ENCODE measurements at regions not wholly inside any gene's neighbourhood (a gene's known extent, or its start where the extent isn't known, plus 50 kb on each side); places are given as distances from the start of the nearest gene placed in this dataset.

DNA sequence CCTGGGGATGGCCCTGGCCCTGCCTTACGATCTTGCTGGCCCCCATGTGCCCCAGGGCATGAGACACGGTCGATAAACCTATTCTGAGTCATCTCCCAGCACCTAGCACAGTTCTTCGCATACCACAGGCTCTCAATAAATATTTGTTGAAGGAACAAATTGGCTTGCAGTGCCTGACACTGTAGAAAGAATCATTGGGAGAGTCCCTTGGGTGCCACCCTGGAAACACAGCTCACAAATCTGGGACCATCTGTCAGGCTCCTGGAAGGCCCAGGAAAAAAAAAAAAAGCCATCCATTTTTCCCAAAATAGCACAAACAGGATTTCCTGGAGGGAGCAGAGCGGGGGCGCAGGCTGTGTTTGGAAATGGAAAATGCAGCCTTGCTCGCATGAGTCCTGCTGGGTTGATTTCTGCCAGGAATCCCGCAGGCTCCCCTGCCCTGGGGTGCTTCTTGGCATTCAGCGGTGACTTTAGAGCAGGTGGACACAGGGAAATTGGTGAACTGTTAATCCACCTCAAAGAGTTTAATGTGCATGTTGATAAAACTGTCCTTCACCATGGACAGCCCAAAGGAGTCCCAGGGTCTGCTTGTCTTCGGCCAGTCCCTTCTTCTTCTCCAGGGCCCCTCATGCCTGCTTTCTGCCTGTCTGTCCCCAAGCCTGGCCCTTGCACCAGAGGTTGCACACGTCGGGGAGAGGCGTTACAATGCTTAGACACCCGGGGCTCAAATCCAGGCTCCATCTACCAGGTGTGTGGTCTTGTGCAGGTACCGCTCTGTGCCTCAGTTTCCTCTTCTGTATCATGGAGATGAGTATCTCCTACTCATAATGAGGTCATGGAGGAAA is 106.1 kb upstream of the RFLNA start:
- peak; percentile 57 for DNase-seq

DNA sequence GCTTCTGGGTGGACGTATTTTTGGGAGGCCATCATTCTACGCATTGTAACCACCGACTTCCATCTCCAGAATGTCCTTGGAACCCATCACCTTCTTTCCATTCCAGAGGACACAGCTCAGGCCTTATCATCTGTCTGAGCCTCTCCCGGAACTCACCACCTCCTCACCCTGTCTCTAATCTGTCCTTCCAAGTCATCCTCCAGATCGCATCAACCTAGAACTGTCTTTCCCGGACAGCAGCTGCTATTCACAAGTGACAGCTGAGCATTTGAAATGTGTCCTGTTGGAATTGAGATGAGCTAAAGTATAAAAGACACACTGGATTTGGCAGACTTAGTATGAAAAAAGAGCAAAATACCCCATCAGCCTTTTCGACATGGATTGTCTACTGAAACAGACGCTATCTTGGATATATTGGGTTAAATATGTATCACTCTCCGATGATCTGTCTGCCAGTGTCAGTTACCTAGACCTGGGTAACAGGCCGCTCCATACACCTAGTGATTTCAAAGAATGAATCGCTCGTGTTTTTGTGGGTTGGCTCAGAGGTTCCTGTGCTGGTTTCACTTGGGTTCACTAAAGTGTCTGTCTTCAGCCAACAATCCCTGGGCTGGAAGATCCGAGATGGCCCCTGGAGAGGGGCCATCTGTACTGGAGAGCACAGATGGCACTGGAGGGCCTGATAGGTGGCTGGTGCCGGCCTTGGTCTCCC is 104.4 kb upstream of the RFLNA start:
- DNase-seq: no peak

- DNase-seq: peak; percentile 24
Measured at GRCh38 chr12:124191024-124191359, 103.9 kb upstream of the RFLNA start.

GRCh38 chr12:124191966-124192365 is 102.9 kb upstream of the RFLNA start:
- no peak for DNase-seq

- DNase-seq: no peak
Measured at GRCh38 chr12:124194264-124194892, 100.5 kb upstream of the RFLNA start.

- no peak for DNase-seq
Measured at GRCh38 chr12:124194893-124195566, 99.9 kb upstream of the RFLNA start.

DNA sequence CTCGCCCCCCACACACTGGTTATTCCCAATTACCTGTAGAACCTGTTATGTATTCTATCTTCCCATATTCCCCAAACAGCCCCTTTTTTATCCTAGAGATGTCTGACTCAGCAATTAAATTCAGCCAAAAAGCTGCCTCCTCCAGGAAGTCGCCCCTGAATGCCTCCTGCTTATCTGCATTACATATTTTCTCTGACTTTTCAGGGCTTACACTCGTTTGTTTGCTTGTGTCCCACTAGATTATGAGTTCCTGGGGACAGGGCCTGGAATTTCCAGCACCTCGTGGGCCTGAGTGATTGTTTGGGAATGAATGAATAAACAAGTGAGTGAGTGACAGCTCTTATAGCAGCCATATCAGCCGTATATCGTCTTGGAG is 99.3 kb upstream of the RFLNA start:
- DNase-seq: no peak

DNA sequence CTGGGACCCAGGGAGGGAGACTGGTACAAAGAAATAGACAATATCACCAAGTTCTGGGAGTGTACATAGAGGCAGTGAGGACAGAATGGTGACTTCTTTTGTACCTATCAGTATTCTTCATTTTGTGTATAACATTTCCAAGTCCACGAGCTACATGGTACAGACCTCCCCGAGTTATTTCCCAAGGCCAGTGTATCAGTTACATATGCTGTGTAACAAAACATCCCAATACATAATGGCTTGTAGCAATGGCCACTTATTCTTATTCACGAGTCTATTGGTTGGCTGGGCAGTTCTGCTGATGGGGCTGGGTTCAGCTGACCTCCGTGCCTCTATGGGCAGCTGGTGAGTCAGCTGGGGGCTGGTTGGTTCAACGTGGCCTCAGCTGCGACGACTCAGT is 98.7 kb upstream of the RFLNA start:
- no peak for DNase-seq

- no peak for DNase-seq
Measured at GRCh38 chr12:124201248-124201647, 93.6 kb upstream of the RFLNA start.

- DNase-seq: no peak
Measured at GRCh38 chr12:124203176-124203575, 91.7 kb upstream of the RFLNA start.

DNA sequence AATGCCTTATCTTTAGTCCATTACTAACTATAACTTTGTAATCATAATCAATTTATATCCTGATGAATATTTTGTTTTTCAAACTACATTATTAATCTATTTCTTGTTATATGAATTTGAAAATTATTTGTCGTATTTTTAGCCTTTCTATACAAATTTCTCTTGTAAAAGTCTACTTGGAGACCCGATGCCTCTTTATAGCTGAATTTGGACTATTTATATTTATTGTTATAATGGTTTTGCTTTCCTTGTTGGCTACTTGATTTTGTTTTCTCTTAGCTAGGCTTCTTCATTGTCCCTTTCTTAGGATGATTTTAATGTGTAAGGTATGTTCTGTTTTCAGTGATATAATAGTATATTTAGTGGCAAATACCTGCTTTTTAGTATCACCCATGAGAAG is 89.5 kb upstream of the RFLNA start:
- DNase-seq: no peak

GRCh38 chr12:124207049-124207448 is 87.8 kb upstream of the RFLNA start:
- DNase-seq: no peak

DNA sequence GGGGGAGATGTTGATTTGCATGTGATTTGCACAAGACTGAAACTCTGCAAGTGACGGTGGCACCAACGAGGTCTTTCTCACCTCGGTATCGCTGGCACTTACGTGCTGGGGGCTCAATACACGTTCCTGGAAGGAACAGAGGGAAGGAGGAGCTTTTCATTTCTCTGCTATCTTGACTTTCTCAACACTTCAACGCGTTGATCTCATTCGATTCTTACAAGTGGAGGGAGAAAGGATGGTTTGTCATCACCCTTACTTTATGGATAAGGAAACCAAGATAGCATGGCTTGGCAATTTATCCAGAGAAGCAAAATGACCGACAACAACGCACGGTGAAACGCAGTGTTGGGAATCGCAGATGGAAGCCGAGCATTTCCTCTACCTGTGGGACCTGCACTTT is 87.3 kb upstream of the RFLNA start:
- no peak for DNase-seq

DNA sequence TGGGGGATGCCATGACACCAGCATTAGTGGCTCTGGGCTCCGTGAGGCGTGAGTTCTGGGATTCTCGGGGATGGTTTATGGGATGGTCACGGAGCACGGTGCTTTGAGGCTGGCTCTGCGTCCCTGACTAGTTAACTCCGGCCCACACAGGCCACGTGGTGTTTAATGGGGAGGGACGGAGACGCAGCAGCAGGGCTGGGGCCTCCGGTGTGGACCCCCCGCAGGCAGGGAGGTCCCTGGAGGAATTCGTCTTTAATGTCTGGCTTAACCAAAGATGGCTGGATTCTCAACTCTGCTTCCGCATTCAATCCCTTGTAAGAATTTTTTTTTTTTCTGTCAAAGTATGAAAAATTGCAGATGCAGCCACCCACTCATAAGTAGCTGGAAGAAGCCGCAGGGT is 86.4 kb upstream of the RFLNA start:
- DNase-seq: no peak

DNA sequence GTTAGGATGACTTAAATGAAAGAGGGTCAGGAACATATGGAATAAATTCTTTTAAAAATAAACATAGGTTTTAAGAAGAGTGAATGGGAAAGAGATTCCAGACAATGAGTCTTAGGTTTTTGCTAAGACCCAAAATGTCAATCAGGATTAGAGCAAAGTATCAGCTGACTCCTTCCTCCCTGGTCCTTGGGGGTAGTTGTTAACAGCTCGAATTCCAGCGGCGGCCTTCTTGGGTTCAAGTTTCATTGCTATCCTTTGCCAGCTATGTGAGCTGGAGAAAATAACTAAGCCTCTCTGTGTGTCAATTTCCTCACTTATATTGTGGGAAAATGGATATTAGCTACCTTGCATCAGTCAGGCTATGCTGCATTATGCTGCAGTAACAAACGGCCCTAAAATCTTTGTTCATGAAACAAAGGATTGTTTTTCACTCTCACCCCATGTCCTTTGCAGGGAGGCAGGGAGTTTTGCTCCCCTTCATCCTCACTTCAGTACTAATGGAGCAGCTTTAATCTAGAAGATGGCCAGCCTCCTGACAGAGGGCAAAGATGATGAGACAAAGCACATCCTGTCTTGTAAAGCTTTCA is 83.8 kb upstream of the RFLNA start:
- DNase-seq: no peak

GRCh38 chr12:124211753-124212152 is 83.1 kb upstream of the RFLNA start:
- DNase-seq: no peak

GRCh38 chr12:124213666-124214347 is 81.1 kb upstream of the RFLNA start:
- DNase-seq: peak; percentile 18

DNA sequence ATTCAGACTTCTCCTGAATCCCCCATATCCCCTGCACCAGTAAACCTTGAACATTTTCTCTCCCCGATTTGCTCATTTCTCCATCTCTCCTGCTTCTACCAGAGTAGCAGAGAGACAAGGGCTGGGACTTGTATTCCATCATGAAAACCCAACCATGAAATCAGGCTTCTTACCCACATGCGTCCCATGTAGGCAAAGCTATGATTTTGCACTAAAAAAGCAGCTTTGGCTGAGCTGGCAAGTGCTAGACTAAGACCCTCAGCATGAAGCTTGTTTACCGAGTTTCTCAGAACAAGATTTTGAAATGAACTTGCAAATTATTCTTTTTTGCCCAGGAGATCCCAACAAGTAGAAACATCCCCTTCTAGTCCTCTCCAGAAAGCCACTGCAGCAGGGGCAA is 80.3 kb upstream of the RFLNA start:
- no peak for DNase-seq

- DNase-seq: no peak
Measured at GRCh38 chr12:124216966-124217365, 77.9 kb upstream of the RFLNA start.

DNA sequence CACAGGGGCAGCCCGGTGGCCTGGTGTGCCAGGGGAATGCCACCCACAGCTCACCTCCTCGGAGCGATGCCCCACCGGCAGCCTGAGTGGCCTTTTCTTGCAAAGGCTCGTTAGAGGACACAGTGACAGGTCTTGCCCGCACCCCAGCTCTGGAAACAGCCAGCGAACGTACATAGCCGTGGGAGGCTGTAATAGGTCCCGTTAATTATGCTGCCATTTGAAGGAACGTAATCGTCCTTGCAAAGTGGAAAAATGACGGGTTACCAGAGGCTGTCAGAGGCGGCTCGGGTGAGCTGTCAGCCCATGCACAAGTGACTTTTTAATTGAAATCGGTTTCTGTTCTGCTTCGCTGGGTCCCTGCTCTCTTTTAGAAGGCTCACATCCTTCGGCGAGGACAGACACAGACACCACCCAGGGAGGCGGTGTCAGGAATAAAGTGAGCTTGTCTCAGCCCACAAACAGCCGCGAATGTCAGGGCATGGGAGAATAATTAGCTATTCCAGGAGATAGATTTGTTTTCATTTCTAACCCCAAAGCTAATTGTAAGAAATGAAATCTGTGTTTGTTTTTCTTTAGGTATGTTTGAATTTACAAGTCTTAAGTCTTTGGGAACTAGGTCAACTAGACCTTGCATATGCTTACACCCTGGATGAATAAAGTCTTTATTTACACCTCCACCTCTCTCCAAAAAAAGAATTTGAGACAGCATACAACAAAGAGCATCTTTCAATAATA is 77.2 kb upstream of the RFLNA start:
- DNase-seq: peak; percentile 7

DNA sequence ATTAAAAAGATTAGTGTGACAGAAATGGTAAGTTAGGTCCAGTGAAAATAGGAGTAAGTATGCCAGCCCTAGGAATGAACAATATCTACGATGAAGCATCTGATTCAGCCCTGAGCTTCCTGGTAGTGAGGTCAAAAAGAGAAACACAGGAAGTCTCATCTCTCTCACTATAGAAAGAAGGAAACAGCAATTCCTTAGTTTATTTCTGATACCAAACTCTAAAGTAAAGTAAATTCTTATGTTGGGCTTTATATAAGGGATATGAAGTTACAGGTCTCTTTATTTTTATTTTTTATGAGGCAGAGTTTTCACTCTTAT is 76.7 kb upstream of the RFLNA start:
- DNase-seq: no peak
